Mesothelial cell of epicardium (in vitro differentiated cells): ENCODE measurements at regions not wholly inside any gene's neighbourhood (a gene's known extent, or its start where the extent isn't known, plus 50 kb on each side); places are given as distances from the start of the nearest gene placed in this dataset.
"Not testable (repeated sequence)": the region's sequence is repeated elsewhere in the genome, so short reads cannot be mapped to it uniquely, and the experiment has no call there.

ENCODE experiments used
- DNase-seq, 2 experiments: peaks; one replicate each; pipeline ENCODE4 v3.0.0; 2021; ENCODE audit warnings: low spot score in 2 of 2; ENCODE audit not compliant: unreplicated experiment in 2 of 2
- H3K27ac Mint-ChIP-seq: 2 replicates; pipeline ENCODE4 v1.8.0; 2021; ENCODE audit warnings: mixed read lengths
- H3K27me3 Mint-ChIP-seq: 2 replicates; pipeline ENCODE4 v1.8.0; 2021; ENCODE audit warnings: low read depth, mixed read lengths
- H3K36me3 Mint-ChIP-seq: 2 replicates; pipeline ENCODE4 v1.8.0; 2021; ENCODE audit warnings: mixed read lengths
- H3K4me1 Mint-ChIP-seq: 2 replicates; pipeline ENCODE4 v1.8.0; 2021; ENCODE audit warnings: mixed read lengths
- H3K4me3 Mint-ChIP-seq: 2 replicates; pipeline ENCODE4 v1.8.0; 2021; ENCODE audit warnings: mild to moderate bottlenecking, moderate library complexity, mixed read lengths
- H3K9me3 Mint-ChIP-seq: 2 replicates; pipeline ENCODE4 v1.8.0; 2021; ENCODE audit warnings: mixed read lengths
- TF ChIP-seq, protein P1 (sequence below): fragments of 200-600 bp; sonication (generic); IDR thresholded peaks from one replicate; pipeline ENCODE4 v1.5.0; 2021; ENCODE audit warnings: antibody characterized with exemption; ENCODE audit not compliant: unreplicated experiment

DNA sequence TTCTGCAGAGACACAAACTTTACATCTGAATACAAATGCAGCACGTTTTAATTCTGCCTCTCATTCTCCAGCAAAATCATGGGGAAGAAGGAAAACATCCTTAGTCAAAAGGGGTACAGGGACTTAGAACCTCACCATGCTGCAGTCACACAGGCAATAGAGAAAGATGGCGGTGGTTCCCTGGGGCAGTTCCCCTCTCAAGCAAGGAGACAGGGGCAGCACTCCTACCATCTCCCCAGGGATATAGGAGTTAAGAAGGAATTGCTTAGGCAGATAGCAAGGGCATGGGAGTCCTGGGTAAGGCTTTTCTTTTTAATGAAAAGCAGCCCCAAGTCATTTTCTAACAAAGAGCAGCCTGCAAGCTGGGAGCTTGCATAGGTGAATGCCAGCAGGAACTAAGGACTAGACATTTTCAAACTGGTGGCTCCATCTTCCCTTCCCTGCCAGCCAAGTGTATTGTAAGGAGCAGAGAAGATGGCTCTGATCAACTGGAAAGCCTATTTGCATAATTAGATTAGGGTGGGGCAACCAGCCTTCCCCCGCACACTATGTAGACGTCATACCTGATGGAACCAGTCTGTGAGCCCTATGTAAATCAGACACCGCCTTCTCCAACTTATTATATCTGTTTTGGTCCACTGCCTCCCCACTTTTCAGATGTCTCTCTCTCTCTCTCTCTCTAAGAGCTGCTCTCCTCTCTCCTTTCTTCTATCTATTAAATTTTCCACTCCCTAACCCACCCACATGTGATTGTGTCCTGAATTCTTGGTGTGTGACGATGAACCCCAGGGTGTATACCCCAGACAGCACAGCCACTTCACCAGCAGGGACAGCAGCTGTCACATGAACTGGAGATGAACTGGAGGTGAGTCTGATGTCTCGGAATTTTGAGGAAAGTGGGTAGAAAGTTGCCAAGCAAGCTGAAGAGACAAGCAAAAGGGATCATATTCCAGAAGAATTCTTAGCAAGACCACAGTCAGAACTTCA is 514.5 kb downstream of the IRS2 start:
- DNase-seq = no peak
- TF ChIP-seq, protein P1, sequence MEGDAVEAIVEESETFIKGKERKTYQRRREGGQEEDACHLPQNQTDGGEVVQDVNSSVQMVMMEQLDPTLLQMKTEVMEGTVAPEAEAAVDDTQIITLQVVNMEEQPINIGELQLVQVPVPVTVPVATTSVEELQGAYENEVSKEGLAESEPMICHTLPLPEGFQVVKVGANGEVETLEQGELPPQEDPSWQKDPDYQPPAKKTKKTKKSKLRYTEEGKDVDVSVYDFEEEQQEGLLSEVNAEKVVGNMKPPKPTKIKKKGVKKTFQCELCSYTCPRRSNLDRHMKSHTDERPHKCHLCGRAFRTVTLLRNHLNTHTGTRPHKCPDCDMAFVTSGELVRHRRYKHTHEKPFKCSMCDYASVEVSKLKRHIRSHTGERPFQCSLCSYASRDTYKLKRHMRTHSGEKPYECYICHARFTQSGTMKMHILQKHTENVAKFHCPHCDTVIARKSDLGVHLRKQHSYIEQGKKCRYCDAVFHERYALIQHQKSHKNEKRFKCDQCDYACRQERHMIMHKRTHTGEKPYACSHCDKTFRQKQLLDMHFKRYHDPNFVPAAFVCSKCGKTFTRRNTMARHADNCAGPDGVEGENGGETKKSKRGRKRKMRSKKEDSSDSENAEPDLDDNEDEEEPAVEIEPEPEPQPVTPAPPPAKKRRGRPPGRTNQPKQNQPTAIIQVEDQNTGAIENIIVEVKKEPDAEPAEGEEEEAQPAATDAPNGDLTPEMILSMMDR = no peak
- H3K9me3 Mint-ChIP-seq = no peaks in the 10 kb centered on the region
- no peaks in the 10 kb centered on the region for H3K27me3 Mint-ChIP-seq
- no peak overlapping the region for H3K27ac Mint-ChIP-seq
- H3K4me1 Mint-ChIP-seq = peaks cover 10% of the 10 kb centered on the region
- H3K4me3 Mint-ChIP-seq = no peak overlapping the region
- H3K36me3 Mint-ChIP-seq = no peaks in the 10 kb centered on the region

DNA sequence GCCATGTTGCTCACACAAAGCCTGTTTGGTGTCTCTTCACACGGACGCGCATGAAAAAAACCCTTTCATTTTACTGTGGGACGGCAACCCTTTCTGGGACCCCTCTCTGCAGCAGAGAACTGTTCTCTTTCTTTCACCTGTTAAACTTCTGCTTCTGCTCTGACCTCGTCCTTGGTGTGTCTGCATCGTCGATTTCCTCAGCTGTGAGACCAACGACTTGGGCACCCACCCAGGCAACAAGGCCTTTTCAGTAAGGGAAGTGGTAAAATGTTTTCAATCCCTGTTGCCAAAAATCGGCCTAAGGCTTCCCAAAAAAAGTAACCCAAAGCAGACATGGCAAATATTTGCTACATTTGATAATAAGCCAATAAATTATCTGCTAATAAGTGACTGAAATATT is 515.3 kb downstream of the IRS2 start:
- Mint-ChIP-seq H3K4me1 (peaks cover 10% of the 10 kb centered on the region), H3K36me3 (no peaks in the 10 kb centered on the region), H3K27me3 (no peaks in the 10 kb centered on the region), H3K4me3 (no peak overlapping the region), H3K27ac (no peak overlapping the region), H3K9me3 (no peaks in the 10 kb centered on the region)
- DNase-seq = no peak
- TF ChIP-seq, protein P1 = no peak

GRCh38 chr13:109269381-109269780 is 517.0 kb downstream of the IRS2 start:
- not testable (repeated sequence) for DNase-seq, H3K27ac Mint-ChIP-seq, H3K4me3 Mint-ChIP-seq, H3K27me3 Mint-ChIP-seq, H3K4me1 Mint-ChIP-seq, H3K9me3 Mint-ChIP-seq, H3K36me3 Mint-ChIP-seq

DNA sequence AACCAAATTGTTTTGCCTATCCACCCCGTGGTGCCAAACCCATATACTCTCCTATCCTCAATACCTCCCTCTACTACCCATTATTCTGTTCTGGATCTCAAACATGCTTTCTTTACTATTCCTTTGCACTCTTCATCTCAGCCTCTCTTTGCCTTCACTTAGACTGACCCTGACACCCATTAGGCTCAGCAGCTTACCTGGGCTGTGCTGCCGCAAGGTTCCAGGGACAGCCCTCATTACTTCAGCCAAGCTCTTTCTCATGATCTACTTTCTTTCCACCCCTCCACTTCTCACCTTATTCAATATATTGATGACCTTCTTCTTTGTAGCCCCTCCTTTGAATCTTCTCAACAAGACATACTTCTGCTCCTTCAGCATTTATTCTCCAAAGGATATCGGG is 517.9 kb downstream of the IRS2 start:
- H3K4me1 Mint-ChIP-seq, H3K27me3 Mint-ChIP-seq, H3K9me3 Mint-ChIP-seq, DNase-seq, H3K27ac Mint-ChIP-seq, H3K4me3 Mint-ChIP-seq, H3K36me3 Mint-ChIP-seq: not testable (repeated sequence)

DNA sequence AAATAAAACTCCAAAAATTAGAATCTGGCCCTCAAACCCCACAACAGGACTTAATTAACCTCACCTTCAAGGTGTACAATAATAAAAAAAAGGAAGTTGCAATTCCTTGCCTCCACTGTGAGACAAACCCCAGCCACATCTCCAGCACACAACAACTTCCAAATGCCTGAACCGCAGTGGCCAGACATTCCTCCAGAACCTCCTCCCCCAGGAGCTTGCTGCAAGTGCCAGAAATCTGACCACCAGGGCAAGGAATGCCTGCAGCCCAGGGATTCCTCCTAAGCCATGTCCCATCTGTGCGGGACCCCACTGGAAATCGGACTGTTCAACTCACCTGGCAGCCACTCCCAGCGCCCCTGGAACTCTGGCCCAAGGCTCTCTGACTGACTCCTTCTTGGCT is 519.0 kb downstream of the IRS2 start:
- not testable (repeated sequence) for H3K4me1 Mint-ChIP-seq, DNase-seq, H3K4me3 Mint-ChIP-seq, H3K27me3 Mint-ChIP-seq, H3K9me3 Mint-ChIP-seq, H3K27ac Mint-ChIP-seq, H3K36me3 Mint-ChIP-seq

GRCh38 chr13:109265438-109265742 is 521.0 kb downstream of the IRS2 start:
- H3K9me3 Mint-ChIP-seq = peaks cover 17% of the 10 kb centered on the region
- H3K36me3 Mint-ChIP-seq, H3K4me1 Mint-ChIP-seq, H3K27me3 Mint-ChIP-seq, H3K27ac Mint-ChIP-seq, H3K4me3 Mint-ChIP-seq, DNase-seq: not testable (repeated sequence)

- H3K4me1 Mint-ChIP-seq, DNase-seq, H3K4me3 Mint-ChIP-seq, H3K27me3 Mint-ChIP-seq, H3K36me3 Mint-ChIP-seq: not testable (repeated sequence)
- Mint-ChIP-seq H3K9me3 (peaks cover 17% of the 10 kb centered on the region), H3K27ac (peak overlapping the region; percentile 10)
Measured at GRCh38 chr13:109264603-109265437, 521.6 kb downstream of the IRS2 start.

DNA sequence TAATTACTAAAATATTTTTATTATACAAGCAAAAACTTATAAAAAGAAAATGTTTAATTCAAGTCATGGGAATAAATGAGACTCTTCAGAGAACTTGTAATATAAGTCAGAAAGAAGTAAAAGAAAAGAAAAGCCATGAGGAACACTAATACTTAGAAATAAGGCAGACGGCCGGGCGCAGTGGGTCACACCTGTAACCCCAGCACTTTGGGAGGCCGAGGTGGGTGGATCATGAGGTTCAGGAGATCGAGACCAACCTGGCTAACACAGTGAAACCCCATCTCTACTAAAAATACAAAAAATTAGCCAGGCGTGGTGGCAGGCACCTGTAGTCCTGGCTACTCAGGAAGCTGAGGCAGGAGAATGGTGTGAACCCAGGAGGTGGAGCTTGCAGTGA is 528.6 kb downstream of the IRS2 start:
- H3K4me3 Mint-ChIP-seq, H3K27ac Mint-ChIP-seq, DNase-seq, H3K27me3 Mint-ChIP-seq, H3K36me3 Mint-ChIP-seq: not testable (repeated sequence)
- Mint-ChIP-seq H3K9me3 (peaks cover 29% of the 10 kb centered on the region), H3K4me1 (peaks cover 13% of the 10 kb centered on the region)
